HCT116 (cell line): ENCODE measurements at regions not wholly inside any gene's neighbourhood (a gene's known extent, or its start where the extent isn't known, plus 50 kb on each side); places are given as distances from the start of the nearest gene placed in this dataset.

Experiments
- ATAC-seq: fragments of 200-7000 bp; cut with Tn5 transposase; 2 replicates; pipeline ENCODE4 v1.9.1; 2020; ENCODE audit warnings: mild to moderate bottlenecking, moderate library complexity
- BruUV-seq: library from RNA; stranded (reverse); fragments of 400-500 nt; replicated peaks from 2 replicates; lab custom pipeline; 2021; lab: Mats Ljungman, UMichigan
- CTCF ChIA-PET: fragments of 300-600 bp; sonication (Branson Sonifier 250); formaldehyde crosslinking; loops from one replicate; lab custom pipeline; 2021; ENCODE audit warnings: antibody characterized with exemption; lab: Charles Lee
- POLR2A ChIA-PET: fragments of 300-600, 350-600 bp; sonication (Branson Sonifier 250); formaldehyde crosslinking; loops from one replicate; lab custom pipeline; 2021; ENCODE audit warnings: antibody characterized with exemption; lab: Charles Lee
- RAD21 ChIA-PET, 2 experiments: fragments of 300-600 bp; sonication (Branson Sonifier 250); formaldehyde crosslinking; loops; one replicate each; lab custom pipeline; 2023; ENCODE audit warnings: low total read pairs in 2 of 2; ENCODE audit not compliant: uncharacterized antibody in 2 of 2, unreplicated experiment in 2 of 2, low non-redundant PET in 1 of 2; lab: Charles Lee
- DNase-seq: peaks from one replicate; pipeline ENCODE4 v3.0.0-alpha.2; 2010; ENCODE audit warnings: low read depth, low spot score
- H2AFZ ChIP-seq: fragments of 200-600 bp; shearing (Covaris generic), sonication (generic); 2 replicates; pipeline ENCODE4 v1.6.1; 2017; ENCODE audit warnings: low read depth, mixed run types, mixed read lengths, antibody characterized with exemption, low read length; ENCODE audit not compliant: poor library complexity, severe bottlenecking
- H3K27ac ChIP-seq: 2 replicates; pipeline ENCODE4 v1.5.1; 2012; ENCODE audit warnings: low read depth, low read length
- H3K27me3 ChIP-seq: fragments of 200-600 bp; sonication (generic); 2 replicates; pipeline ENCODE4 v1.6.1; 2016; ENCODE audit warnings: mixed run types, low read length, mixed read lengths; ENCODE audit not compliant: insufficient read depth
- H3K36me3 ChIP-seq, 2 experiments: fragments of 200-500 bp in 1 of 2; fragments of 200-600 bp in 1 of 2; sonication (Bioruptor generic) in 1 of 2; sonication (generic) in 1 of 2; 2 replicates each; pipeline versions ENCODE4 v1.5.1 to v1.6.1; 2014 to 2016; ENCODE audit warnings: low read length in 2 of 2, inconsistent platforms in 1 of 2, mixed read lengths in 1 of 2, mixed run types in 1 of 2; ENCODE audit not compliant: insufficient read depth in 2 of 2, control insufficient read depth in 1 of 2
- H3K4me1 ChIP-seq, 2 experiments: fragments of 200-600 bp in 1 of 2; sonication (generic) in 1 of 2; 2 replicates each; pipeline versions ENCODE4 v1.5.1 to v1.6.1; 2012 to 2017; ENCODE audit warnings: low read length in 2 of 2, inconsistent platforms in 1 of 2, mild to moderate bottlenecking in 1 of 2, mixed read lengths in 1 of 2, mixed run types in 1 of 2, moderate library complexity in 1 of 2; ENCODE audit not compliant: insufficient read depth in 2 of 2, control insufficient read depth in 1 of 2
- H3K4me2 ChIP-seq: fragments of 200-600 bp; sonication (generic); 2 replicates; pipeline ENCODE4 v1.6.1; 2017; ENCODE audit warnings: mixed run types, low read length, mixed read lengths
- H3K4me3 ChIP-seq, 2 experiments: fragments of 200-600 bp in 1 of 2; sonication (generic) in 1 of 2; replicated peaks in 1 of 2; 2 replicates each; pipeline ENCODE4 v1.5.1; 2011 to 2016; ENCODE audit warnings: low read length in 2 of 2, control low read depth in 1 of 2, low read depth in 1 of 2, mild to moderate bottlenecking in 1 of 2, mixed read lengths in 1 of 2, mixed run types in 1 of 2
- H3K79me2 ChIP-seq: fragments of 200-600 bp; sonication (generic); 2 replicates; pipeline ENCODE4 v1.6.1; 2017; ENCODE audit warnings: mild to moderate bottlenecking, mixed run types, low read length, moderate library complexity, mixed read lengths; ENCODE audit not compliant: insufficient read depth
- H3K9ac ChIP-seq: fragments of 200-600 bp; sonication (generic); 2 replicates; pipeline ENCODE4 v1.6.1; 2016; ENCODE audit warnings: low read length, mixed read lengths
- H3K9me2 ChIP-seq: fragments of 200-600 bp; sonication (generic), shearing (Covaris generic); 2 replicates; pipeline ENCODE4 v1.6.1; 2017; ENCODE audit warnings: mixed run types, mild to moderate bottlenecking, moderate library complexity; ENCODE audit not compliant: insufficient read depth
- H3K9me3 ChIP-seq, 2 experiments: fragments of 200-500 bp in 1 of 2; fragments of 200-600 bp in 1 of 2; sonication (Bioruptor generic) in 1 of 2; sonication (generic) in 1 of 2; 2 replicates each; pipeline ENCODE4 v1.6.1; 2014 to 2017; ENCODE audit warnings: low read length in 2 of 2, mixed read lengths in 2 of 2, inconsistent platforms in 1 of 2, low read depth in 1 of 2, mild to moderate bottlenecking in 1 of 2, mixed run types in 1 of 2, moderate library complexity in 1 of 2; ENCODE audit not compliant: control insufficient read depth in 1 of 2, insufficient read depth in 1 of 2
- H4K20me1 ChIP-seq: fragments of 200-600 bp; sonication (generic), shearing (Covaris generic); 2 replicates; pipeline ENCODE4 v1.6.1; 2017; ENCODE audit warnings: mixed run types, mild to moderate bottlenecking, moderate library complexity; ENCODE audit not compliant: insufficient read depth
- ELF1 ChIP-seq: IDR thresholded peaks from 2 replicates; pipeline ENCODE4 v1.6.1; 2012; ENCODE audit warnings: low read depth, borderline replicate concordance
- JUND ChIP-seq: IDR thresholded peaks from 2 replicates; pipeline ENCODE4 v1.6.1; 2012
- MAX ChIP-seq: IDR thresholded peaks from 2 replicates; pipeline ENCODE4 v1.6.1; 2012
- POLR2A ChIP-seq: IDR thresholded peaks from 2 replicates; pipeline ENCODE4 v1.7.0; 2011; ENCODE audit warnings: borderline replicate concordance; ENCODE audit not compliant: insufficient read depth, insufficient read length; ENCODE audit errors: extremely low read depth
- POLR2AphosphoS5 ChIP-seq: IDR thresholded peaks from 2 replicates; pipeline ENCODE4 v1.6.1; 2011; ENCODE audit warnings: mild to moderate bottlenecking, low read depth, low read length, moderate library complexity
- RAD21 ChIP-seq: IDR thresholded peaks from 2 replicates; pipeline ENCODE4 v1.6.1; 2012; ENCODE audit warnings: low read depth, mild to moderate bottlenecking
- SIN3A ChIP-seq: IDR thresholded peaks from 2 replicates; pipeline ENCODE4 v1.6.1; 2012; ENCODE audit warnings: low read depth
- SP1 ChIP-seq: IDR thresholded peaks from 2 replicates; pipeline ENCODE4 v1.6.1; 2012; ENCODE audit warnings: low read depth
- TCF7L2 ChIP-seq: IDR thresholded peaks from 2 replicates; pipeline ENCODE4 v1.7.0; 2011; ENCODE audit warnings: borderline replicate concordance, inconsistent platforms; ENCODE audit not compliant: insufficient read depth, insufficient read length; ENCODE audit errors: extremely low read depth
- YY1 ChIP-seq: IDR thresholded peaks from 2 replicates; pipeline ENCODE4 v1.6.1; 2011; ENCODE audit warnings: low read length, low read depth, moderate library complexity, mild to moderate bottlenecking; ENCODE audit not compliant: insufficient replicate concordance; ENCODE audit errors: extremely low read depth
- ZFX ChIP-seq: fragments of 450-650 bp; IDR thresholded peaks from 2 replicates; pipeline ENCODE4 v1.6.1; 2017
- ZNF274 ChIP-seq: fragments of 200-500 bp; sonication (Bioruptor generic); IDR thresholded peaks from 2 replicates; pipeline ENCODE4 v1.6.1; 2014; ENCODE audit warnings: mild to moderate bottlenecking, low read depth, low read length, inconsistent platforms
- intact Hi-C: fragments of 100-400 bp; cut with micrococcal nuclease; formaldehyde crosslinking; loops from 2 replicates; pipeline ENCODE4 v1.10.0; 2022
- TF ChIP-seq, protein P1 (sequence below): IDR thresholded peaks from 2 replicates; pipeline ENCODE4 v1.6.1; 2012
- TF ChIP-seq, protein P2 (sequence below), 3 experiments: fragments of 200-600 bp in 1 of 3; sonication (generic) in 1 of 3; IDR thresholded peaks in 2 of 3; conservative IDR thresholded peaks in 1 of 3; 2 replicates each; pipeline ENCODE4 v1.5.1; 2012 to 2017; ENCODE audit warnings: low read depth in 2 of 3, low read length in 2 of 3, antibody characterized with exemption in 1 of 3, borderline replicate concordance in 1 of 3, control low read depth in 1 of 3, mild to moderate bottlenecking in 1 of 3, mixed read lengths in 1 of 3, mixed run types in 1 of 3, moderate library complexity in 1 of 3; ENCODE audit not compliant: insufficient read depth in 1 of 3

- no peaks in the 10 kb centered on the region for H3K36me3 ChIP-seq
- H3K27ac ChIP-seq = no peak overlapping the region
- no peaks in the 10 kb centered on the region for H3K9me2 ChIP-seq
- no peaks in the 10 kb centered on the region for H4K20me1 ChIP-seq
- no peaks in the 10 kb centered on the region for H3K27me3 ChIP-seq
- intact Hi-C loops = no loop called here
- 0 out of 2 replicates have a peak, but pooled peaks have one; percentile 8 for ATAC-seq
- TF ChIP-seq JUND = no peak
- TF ChIP-seq, protein P1, sequence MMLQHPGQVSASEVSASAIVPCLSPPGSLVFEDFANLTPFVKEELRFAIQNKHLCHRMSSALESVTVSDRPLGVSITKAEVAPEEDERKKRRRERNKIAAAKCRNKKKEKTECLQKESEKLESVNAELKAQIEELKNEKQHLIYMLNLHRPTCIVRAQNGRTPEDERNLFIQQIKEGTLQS = no peak
- no peak for TF ChIP-seq TCF7L2
- TF ChIP-seq, protein P2, sequence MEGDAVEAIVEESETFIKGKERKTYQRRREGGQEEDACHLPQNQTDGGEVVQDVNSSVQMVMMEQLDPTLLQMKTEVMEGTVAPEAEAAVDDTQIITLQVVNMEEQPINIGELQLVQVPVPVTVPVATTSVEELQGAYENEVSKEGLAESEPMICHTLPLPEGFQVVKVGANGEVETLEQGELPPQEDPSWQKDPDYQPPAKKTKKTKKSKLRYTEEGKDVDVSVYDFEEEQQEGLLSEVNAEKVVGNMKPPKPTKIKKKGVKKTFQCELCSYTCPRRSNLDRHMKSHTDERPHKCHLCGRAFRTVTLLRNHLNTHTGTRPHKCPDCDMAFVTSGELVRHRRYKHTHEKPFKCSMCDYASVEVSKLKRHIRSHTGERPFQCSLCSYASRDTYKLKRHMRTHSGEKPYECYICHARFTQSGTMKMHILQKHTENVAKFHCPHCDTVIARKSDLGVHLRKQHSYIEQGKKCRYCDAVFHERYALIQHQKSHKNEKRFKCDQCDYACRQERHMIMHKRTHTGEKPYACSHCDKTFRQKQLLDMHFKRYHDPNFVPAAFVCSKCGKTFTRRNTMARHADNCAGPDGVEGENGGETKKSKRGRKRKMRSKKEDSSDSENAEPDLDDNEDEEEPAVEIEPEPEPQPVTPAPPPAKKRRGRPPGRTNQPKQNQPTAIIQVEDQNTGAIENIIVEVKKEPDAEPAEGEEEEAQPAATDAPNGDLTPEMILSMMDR (IDR thresholded peaks at IDR 0.05 in 2 of 3, conservative IDR thresholded peaks at IDR 0.05 in 1 of 3; ENCODE audit: borderline replicate concordance in 1 of 3, insufficient read depth in 1 of 3, low read depth in 2 of 3, low read length in 2 of 3) = no peak
- TF ChIP-seq SP1 = no peak
- TF ChIP-seq ZNF274 = no peak
- no peak for TF ChIP-seq ZFX
- TF ChIP-seq POLR2AphosphoS5 = no peak
- TF ChIP-seq POLR2A = no peak
- TF ChIP-seq RAD21 = no peak
- TF ChIP-seq SIN3A = no peak
- TF ChIP-seq MAX = no peak
- no peak for TF ChIP-seq YY1
- TF ChIP-seq ELF1 = no peak
- no peaks in the 10 kb centered on the region for H3K9me3 ChIP-seq
- peak overlapping the region; percentile 64 for H3K4me2 ChIP-seq
- H3K79me2 ChIP-seq = no peaks in the 10 kb centered on the region
- no peak overlapping the region for H2AFZ ChIP-seq
- RAD21 ChIA-PET = no interaction called here
- DNase-seq = no peak
- peak overlapping the region; percentile 19 to 64 for H3K4me3 ChIP-seq
- POLR2A ChIA-PET = no interaction called here
- peaks cover 3 to 9% of the 10 kb centered on the region in 2 experiments; a peak in 3 of 4 replicates for H3K4me1 ChIP-seq
- no TSS peak for BruUV-seq
- CTCF ChIA-PET = no interaction called here
- no peak overlapping the region for H3K9ac ChIP-seq
These were observed 113.0 kb upstream of the VAMP7 start for GRCh38 chrX:155767876-155768769.
